ENCODE measurements at regions not wholly inside any gene's neighbourhood (a gene's known extent, or its start where the extent isn't known, plus 50 kb on each side); places are given as distances from the start of the nearest gene placed in this dataset.

DNA sequence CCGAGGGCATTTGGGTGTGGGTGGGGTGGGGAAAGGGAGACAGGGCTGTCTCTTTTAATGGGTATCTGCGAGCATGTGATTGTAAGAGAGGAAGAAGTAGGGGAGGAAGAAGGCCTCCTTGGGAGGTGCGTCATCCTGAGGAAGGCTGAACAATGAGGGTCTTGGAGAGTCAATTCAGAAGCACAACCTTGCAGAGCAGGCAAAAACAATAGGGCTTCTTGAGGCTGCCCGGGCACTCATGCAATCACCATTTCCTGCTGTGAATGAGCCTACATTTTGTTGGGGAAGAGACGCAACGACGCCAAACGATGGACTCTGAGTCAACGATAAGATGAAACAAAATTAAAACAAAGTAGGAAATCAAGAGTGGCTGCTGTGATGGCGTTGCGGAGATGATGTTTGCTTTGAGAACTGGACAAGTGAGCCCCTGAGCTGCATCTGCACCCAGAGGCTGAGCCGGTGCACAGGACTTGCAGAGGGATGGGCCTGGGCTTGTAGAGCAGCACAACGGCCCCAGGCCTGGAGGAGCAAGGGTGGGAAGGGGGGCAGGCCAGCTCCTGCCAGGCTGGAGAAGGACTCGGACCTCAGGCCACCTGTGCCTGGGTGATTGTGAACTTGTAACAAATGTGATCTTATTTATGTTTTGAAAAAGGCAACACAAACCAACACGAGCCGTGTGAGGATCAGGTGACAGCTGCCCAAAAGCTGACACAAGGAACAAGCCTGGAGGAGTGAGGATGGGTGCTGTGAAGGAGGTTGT lies 92.3 kb upstream of the B3GAT1 start:
- intact Hi-C loops (cut with micrococcal nuclease) = no loop called here
- Histone ChIP-seq H3K79me2 (ENCODE audit: control insufficient read depth, insufficient read depth, low read length) (no peaks in the 10 kb centered on the region), H3K4me3 (ENCODE audit: control extremely low read depth in 1 of 5, extremely low read depth in 1 of 5, insufficient read depth in 1 of 5, low read depth in 2 of 5, low read length in 4 of 5) (no peak overlapping the region), H3K9me3 (ENCODE audit: control extremely low read depth in 1 of 3, control insufficient read depth in 2 of 3, insufficient read depth in 1 of 3, low read length in 2 of 3) (no peaks in the 10 kb centered on the region), H3K36me3 (replicated peaks in 1 of 2; ENCODE audit: control extremely low read depth in 1 of 2, control insufficient read depth in 1 of 2, extremely low read depth in 1 of 2, insufficient read depth in 2 of 2, low read length in 1 of 2) (no peaks in the 10 kb centered on the region), H3K4me2 (replicated peaks; ENCODE audit: low read depth, low read length, poor library complexity, severe bottlenecking) (no peak overlapping the region), H3K9ac (ENCODE audit: low read length) (no peak overlapping the region), H3K4me1 (ENCODE audit: control insufficient read depth in 2 of 2, insufficient read depth in 2 of 2, low read length in 2 of 2) (no peaks in the 10 kb centered on the region), H3K27me3 (replicated peaks in 1 of 4; ENCODE audit: control extremely low read depth in 1 of 4, control insufficient read depth in 3 of 4, insufficient read depth in 4 of 4, low read length in 3 of 4) (no peaks in the 10 kb centered on the region), H3K27ac (ENCODE audit: low read length in 2 of 2) (no peak overlapping the region), H2AFZ (ENCODE audit: insufficient read depth, low read depth, low read length, poor library complexity, severe bottlenecking) (no peak overlapping the region), H4K20me1 (ENCODE audit: control insufficient read depth, insufficient read depth, low read length, poor library complexity, severe bottlenecking) (no peaks in the 10 kb centered on the region)
- DNase-seq = no peak
- H3K4me1 Mint-ChIP-seq = no peaks in the 10 kb centered on the region
- ATAC-seq (ENCODE audit: low read depth) = no peak
- H3K27ac Mint-ChIP-seq = no peak overlapping the region
- peaks cover 8% of the 10 kb centered on the region for H3K27me3 Mint-ChIP-seq
- CTCF ChIA-PET = no interaction called here
- H3K9me3 Mint-ChIP-seq (ENCODE audit: insufficient read depth) = peaks cover 3% of the 10 kb centered on the region
- H3K4me3 Mint-ChIP-seq = no peak overlapping the region
- WGBS (ENCODE audit: insufficient coverage) = 52% methylated on average over 16 of the region's 16 CpGs
- TF ChIP-seq, protein P1, sequence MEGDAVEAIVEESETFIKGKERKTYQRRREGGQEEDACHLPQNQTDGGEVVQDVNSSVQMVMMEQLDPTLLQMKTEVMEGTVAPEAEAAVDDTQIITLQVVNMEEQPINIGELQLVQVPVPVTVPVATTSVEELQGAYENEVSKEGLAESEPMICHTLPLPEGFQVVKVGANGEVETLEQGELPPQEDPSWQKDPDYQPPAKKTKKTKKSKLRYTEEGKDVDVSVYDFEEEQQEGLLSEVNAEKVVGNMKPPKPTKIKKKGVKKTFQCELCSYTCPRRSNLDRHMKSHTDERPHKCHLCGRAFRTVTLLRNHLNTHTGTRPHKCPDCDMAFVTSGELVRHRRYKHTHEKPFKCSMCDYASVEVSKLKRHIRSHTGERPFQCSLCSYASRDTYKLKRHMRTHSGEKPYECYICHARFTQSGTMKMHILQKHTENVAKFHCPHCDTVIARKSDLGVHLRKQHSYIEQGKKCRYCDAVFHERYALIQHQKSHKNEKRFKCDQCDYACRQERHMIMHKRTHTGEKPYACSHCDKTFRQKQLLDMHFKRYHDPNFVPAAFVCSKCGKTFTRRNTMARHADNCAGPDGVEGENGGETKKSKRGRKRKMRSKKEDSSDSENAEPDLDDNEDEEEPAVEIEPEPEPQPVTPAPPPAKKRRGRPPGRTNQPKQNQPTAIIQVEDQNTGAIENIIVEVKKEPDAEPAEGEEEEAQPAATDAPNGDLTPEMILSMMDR (IDR thresholded peaks at IDR 0.05) = no peak
- no peak for TF ChIP-seq EZH2 (IDR thresholded peaks at IDR 0.05; ENCODE audit: borderline replicate concordance, insufficient read depth, low read depth, low read length, poor library complexity, severe bottlenecking)
- POLR2A ChIA-PET = no interaction called here

DNA sequence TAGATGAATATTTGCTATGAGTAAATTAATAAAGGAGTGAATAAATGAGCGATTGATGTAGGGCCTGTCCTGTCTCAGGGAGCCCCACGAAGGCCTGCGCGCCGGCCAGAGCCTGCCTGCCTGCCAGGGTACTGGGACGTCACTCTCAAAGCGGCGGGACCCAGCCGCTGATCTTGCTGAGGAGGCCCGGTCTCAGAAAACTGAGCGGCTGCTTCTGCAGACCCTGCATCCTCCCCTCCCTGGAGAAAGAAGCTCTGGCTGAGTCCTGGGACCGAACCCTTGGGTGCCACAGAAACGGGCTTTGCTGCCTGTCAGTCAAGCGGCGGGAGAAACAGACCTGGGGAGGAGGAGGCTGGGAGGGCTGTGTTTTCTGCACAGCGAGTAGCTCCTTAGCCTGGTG lies 91.6 kb upstream of the B3GAT1 start:
- Histone ChIP-seq H3K4me1 (ENCODE audit: control insufficient read depth in 2 of 2, insufficient read depth in 2 of 2, low read length in 2 of 2) (no peaks in the 10 kb centered on the region), H4K20me1 (ENCODE audit: control insufficient read depth, insufficient read depth, low read length, poor library complexity, severe bottlenecking) (no peaks in the 10 kb centered on the region), H3K9ac (ENCODE audit: low read length) (no peak overlapping the region), H3K9me3 (ENCODE audit: control extremely low read depth in 1 of 3, control insufficient read depth in 2 of 3, insufficient read depth in 1 of 3, low read length in 2 of 3) (peaks cover 0 to 4% (median 0%) of the 10 kb centered on the region in 3 donors), H3K27me3 (replicated peaks in 1 of 4; ENCODE audit: control extremely low read depth in 1 of 4, control insufficient read depth in 3 of 4, insufficient read depth in 4 of 4, low read length in 3 of 4) (no peaks in the 10 kb centered on the region), H3K79me2 (ENCODE audit: control insufficient read depth, insufficient read depth, low read length) (no peaks in the 10 kb centered on the region), H3K4me3 (ENCODE audit: control extremely low read depth in 1 of 5, extremely low read depth in 1 of 5, insufficient read depth in 1 of 5, low read depth in 2 of 5, low read length in 4 of 5) (no peak overlapping the region), H3K27ac (ENCODE audit: low read length in 2 of 2) (no peak overlapping the region), H3K36me3 (replicated peaks in 1 of 2; ENCODE audit: control extremely low read depth in 1 of 2, control insufficient read depth in 1 of 2, extremely low read depth in 1 of 2, insufficient read depth in 2 of 2, low read length in 1 of 2) (no peaks in the 10 kb centered on the region), H3K4me2 (replicated peaks; ENCODE audit: low read depth, low read length, poor library complexity, severe bottlenecking) (no peak overlapping the region), H2AFZ (ENCODE audit: insufficient read depth, low read depth, low read length, poor library complexity, severe bottlenecking) (no peak overlapping the region)
- Mint-ChIP-seq H3K27me3 (peaks cover 13% of the 10 kb centered on the region), H3K9me3 (ENCODE audit: insufficient read depth) (peaks cover 3% of the 10 kb centered on the region), H3K4me3 (no peak overlapping the region), H3K4me1 (no peaks in the 10 kb centered on the region), H3K27ac (no peak overlapping the region)
- ATAC-seq (ENCODE audit: low read depth) (no peak), DNase-seq (no peak)
- ChIA-PET CTCF (no interaction called here), POLR2A (no interaction called here)
- intact Hi-C loops (cut with micrococcal nuclease) = no loop called here
- TF ChIP-seq EZH2 (IDR thresholded peaks at IDR 0.05; ENCODE audit: borderline replicate concordance, insufficient read depth, low read depth, low read length, poor library complexity, severe bottlenecking) = no peak
- TF ChIP-seq, protein P1 (IDR thresholded peaks at IDR 0.05) = no peak
- 95% methylated on average over 11 of the region's 16 CpGs for WGBS (ENCODE audit: insufficient coverage)
